CD4-positive, alpha-beta T cell treated with Interleukin-15 for 4 hours (primary cell): ENCODE measurements at regions not wholly inside any gene's neighbourhood (a gene's known extent, or its start where the extent isn't known, plus 50 kb on each side); places are given as distances from the start of the nearest gene placed in this dataset.
"Not testable (repeated sequence)": the region's sequence is repeated elsewhere in the genome, so short reads cannot be mapped to it uniquely, and the experiment has no call there.

Source experiments
- DNase-seq: peaks from one replicate; pipeline ENCODE4 v3.0.0-alpha.2; 2020; ENCODE audit warnings: low spot score

DNA sequence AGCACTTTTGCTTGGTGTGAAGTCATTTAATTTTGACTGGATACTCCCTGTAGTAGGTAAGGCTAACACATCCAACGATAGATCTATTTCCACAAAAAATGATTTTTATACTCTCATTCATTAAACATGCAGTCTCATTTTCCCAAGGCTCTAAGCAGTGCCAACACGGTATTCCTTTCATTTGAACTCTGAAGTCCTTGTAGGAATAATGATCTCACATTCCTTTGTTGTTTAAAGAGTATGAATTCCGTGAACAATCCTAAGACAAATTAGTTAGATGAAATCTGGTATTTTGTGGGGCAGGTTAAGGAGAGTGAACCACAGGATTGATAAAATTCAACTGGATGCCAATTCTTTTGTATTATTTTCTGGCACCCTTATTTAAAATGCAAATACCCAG lies 66.6 kb downstream of the LACC1 start:
- no peak for DNase-seq

DNA sequence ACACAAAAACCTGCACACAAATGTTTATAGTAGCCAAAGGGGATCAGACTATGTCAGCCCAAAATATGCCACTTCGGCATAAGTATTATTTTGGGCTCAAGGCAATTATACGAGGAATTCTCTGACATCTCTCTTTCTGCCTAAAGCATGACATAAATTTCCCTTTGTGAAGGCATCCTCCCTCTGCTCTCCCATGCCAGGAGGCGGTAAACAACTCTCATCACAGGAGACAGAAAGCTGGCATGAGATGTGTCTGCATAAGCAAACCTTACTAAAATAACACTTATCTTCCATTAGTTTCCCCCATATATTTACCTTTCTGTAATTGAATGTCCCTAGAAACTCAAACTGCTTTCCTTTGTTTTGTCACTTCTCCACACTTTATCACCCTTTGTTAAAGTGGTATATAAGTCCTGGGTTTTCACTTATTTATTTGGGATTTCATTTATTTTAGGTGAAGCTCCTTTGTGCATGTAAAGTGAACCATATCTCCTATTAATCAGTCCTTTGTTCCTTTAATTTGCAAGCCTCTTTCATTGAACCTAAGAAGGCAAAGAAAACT lies 68.3 kb downstream of the LACC1 start:
- no peak for DNase-seq

DNA sequence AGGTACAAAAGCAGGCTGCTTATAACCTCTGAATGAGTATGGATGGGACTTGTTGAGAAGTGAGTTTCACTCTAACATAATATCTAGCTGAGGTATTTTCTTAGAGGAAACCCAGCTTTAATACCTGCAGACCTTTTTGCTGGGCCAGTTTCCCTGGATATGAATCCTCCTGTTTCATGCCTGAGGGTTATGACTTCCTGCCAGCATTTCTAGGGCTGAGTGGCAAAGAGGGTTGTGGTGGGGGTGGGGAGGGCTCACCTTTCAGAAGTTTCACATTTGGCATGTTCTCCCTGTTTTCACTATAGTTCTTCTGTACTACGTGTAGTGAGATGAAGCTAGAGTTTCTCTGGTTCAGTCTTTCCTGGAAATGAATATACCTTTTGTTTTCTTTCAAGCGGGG lies 73.7 kb downstream of the LACC1 start:
- DNase-seq: no peak

DNA sequence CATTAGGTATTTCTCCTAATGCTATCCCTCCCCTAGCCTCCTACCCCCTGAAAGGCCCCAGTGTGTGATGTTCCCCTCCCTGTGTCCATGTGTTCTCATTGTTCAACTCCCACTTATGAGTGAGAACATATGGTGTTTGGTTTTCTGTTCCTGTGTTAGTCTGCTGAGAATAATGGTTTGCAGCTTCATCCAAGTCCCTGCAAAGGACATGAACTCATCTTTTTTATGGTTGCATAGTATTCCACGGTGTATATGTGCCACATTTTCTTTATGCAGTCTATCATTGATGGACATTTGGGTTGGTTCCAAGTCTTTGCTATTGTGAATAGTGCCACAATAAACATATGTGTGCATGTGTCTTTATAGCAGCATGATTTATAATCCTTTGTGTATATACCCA lies 77.3 kb downstream of the LACC1 start:
- not testable (repeated sequence) for DNase-seq

DNA sequence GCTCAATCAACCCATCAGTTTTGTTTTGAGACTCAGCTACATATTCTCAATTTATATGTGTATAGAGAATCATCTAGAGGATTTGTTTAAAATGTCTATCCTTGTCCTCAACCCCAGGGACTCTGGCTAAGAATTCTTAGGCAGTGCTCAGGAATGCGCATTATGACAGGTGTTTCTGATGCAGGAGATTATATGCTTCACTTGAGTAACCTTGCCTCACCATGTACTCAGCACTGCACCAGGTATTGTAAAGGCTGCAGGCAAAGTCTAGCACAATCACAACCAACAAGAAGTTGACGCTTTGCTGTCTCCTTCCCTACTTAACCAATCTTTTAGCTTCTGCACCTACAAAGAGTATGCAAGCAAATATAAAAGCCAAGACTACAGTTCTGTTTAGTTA lies 79.6 kb downstream of the LACC1 start:
- no peak for DNase-seq

DNA sequence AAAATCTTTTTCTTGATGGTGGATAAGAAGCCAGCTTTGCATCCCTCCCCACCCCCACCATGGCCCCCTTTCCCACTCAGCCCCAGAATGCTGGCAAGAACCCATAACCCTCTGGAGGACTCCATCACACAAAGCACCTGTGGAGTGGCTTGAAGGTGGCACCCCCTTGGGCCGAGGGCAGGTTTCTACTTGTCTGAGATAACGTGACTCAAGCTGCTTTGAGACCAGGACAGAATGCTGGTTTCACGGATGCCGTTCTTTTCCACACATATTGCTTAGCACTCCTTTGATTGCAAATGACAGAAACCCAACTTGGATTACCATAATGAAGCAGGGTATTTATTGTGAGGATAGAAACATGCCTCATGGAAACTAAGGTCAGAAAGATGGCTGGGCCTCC lies 82.2 kb downstream of the LACC1 start:
- DNase-seq: no peak

DNA sequence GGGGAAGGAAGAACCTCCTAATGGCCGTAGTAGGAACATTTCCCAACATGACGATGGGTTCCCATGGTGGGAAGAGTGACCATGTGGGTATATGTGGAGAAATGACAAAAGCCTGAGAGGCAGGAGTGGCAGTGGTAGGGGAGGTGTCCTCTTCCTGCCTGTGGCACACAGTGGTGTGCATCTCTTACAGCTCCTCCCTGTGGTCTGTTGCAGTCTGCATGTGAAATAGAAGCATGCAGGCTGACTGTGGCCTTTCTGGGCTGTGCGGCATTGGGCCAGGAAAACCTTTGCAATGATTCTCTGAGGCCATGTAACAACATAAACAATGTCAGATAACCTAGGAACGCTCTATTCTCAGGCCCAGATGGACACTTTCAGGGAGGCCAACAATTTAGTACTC lies 84.0 kb downstream of the LACC1 start:
- DNase-seq: no peak

DNA sequence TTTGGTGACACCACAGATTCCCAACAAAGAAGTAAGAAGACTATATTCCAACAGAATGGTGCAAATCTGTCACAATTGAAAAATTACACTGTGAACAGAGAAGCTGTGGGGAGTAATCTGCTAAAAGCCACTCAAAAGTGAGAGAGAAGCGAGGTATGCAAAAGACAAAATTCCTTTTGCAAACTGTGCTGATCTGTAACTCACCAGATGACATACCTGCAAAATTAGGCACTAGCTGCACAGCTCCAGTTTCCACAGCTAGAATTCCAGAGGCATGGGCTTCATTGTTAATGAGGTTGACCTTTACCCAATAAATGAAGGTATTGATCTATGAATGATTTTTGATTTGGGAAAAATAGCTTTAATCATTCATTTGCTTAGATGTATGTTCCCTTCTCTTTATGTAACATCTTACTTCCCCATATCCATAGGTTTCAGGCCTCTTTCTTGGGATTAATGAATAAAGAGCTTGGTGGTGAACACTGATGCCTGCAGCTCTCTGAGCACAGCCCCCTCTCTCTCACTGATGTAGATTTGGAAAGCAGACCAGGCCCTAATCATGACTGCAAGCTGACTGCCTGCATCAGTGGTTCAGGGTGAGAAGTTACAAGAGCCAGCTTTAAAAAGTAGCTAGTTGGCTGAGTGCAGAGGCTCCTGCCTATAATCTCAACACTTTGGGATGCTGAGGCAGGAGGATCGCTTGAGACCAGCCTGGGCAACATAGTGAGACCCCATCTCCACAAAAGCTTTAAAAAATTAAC lies 85.2 kb downstream of the LACC1 start:
- DNase-seq: no peak

DNA sequence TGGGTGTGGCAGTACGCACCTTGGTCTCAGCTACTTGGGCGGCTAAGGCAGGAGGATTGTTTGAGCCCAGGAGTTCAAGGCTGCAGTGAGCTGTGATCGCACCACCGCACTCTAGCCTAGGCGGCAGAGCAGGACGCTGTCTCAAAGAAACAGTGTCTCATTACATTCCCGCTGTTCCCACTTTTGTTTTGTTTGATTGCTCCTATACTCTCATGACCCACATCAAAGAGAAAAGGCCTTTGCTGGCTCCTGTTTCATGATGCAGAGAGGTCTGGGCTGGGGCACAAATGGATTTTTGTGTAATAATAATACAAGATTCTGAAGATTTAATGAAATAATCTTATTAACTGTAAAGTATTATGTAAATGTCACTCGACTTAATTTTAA lies 85.7 kb downstream of the LACC1 start:
- DNase-seq: no peak

DNA sequence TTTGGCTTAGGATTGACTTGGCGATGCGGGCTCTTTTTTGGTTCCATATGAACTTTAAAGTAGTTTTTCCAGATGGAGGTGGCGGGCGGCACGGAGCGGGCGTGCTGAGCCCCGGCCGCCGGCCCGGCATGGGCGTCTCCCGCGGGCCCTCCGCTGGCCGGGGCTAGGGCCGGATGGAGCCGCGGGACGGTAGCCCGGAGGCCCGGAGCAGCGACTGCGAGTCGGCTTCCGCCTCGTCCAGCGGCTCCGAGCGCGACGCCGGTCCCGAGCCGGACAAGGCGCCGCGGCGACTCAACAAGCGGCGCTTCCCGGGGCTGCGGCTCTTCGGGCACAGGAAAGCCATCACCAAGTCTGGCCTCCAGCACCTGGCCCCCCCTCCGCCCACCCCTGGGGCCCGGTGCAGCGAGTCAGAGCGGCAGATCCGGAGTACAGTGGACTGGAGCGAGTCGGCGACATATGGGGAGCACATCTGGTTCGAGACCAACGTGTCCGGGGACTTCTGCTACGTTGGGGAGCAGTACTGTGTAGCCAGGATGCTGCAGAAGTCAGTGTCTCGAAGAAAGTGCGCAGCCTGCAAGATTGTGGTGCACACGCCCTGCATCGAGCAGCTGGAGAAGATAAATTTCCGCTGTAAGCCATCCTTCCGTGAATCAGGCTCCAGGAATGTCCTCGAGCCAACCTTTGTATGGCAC lies 88.7 kb downstream of the LACC1 start:
- not testable (repeated sequence) for DNase-seq

DNA sequence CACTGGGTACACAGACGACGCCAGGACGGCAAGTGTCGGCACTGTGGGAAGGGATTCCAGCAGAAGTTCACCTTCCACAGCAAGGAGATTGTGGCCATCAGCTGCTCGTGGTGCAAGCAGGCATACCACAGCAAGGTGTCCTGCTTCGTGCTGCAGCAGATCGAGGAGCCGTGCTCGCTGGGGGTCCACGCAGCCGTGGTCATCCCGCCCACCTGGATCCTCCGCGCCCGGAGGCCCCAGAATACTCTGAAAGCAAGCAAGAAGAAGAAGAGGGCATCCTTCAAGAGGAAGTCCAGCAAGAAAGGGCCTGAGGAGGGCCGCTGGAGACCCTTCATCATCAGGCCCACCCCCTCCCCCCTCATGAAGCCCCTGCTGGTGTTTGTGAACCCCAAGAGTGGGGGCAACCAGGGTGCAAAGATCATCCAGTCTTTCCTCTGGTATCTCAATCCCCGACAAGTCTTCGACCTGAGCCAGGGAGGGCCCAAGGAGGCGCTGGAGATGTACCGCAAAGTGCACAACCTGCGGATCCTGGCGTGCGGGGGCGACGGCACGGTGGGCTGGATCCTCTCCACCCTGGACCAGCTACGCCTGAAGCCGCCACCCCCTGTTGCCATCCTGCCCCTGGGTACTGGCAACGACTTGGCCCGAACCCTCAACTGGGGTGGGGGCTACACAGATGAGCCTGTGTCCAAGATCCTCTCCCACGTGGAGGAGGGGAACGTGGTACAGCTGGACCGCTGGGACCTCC lies 89.4 kb downstream of the LACC1 start:
- DNase-seq: not testable (repeated sequence)

DNA sequence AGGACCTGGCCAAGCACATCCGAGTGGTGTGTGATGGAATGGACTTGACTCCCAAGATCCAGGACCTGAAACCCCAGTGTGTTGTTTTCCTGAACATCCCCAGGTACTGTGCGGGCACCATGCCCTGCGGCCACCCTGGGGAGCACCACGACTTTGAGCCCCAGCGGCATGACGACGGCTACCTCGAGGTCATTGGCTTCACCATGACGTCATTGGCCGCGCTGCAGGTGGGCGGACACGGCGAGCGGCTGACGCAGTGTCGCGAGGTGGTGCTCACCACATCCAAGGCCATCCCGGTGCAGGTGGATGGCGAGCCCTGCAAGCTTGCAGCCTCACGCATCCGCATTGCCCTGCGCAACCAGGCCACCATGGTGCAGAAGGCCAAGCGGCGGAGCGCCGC lies 90.2 kb downstream of the LACC1 start:
- not testable (repeated sequence) for DNase-seq

DNA sequence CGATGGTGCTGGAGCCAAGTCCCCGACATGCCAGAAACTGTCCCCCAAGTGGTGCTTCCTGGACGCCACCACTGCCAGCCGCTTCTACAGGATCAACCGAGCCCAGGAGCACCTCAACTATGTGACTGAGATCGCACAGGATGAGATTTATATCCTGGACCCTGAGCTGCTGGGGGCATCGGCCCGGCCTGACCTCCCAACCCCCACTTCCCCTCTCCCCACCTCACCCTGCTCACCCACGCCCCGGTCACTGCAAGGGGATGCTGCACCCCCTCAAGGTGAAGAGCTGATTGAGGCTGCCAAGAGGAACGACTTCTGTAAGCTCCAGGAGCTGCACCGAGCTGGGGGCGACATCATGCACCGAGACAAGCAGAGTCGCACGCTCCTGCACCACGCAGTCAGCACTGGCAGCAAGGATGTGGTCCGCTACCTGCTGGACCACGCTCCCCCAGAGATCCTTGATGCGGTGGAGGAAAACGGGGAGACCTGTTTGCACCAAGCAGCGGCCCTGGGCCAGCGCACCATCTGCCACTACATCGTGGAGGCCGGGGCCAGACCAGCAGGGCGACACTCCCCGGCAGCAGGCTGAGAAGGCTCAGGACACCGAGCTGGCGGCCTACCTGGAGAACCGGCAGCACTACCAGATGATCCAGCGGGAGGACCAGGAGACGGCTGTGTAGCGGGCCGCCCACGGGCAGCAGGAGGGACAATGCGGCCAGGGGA lies 91.0 kb downstream of the LACC1 start:
- DNase-seq: not testable (repeated sequence)

DNA sequence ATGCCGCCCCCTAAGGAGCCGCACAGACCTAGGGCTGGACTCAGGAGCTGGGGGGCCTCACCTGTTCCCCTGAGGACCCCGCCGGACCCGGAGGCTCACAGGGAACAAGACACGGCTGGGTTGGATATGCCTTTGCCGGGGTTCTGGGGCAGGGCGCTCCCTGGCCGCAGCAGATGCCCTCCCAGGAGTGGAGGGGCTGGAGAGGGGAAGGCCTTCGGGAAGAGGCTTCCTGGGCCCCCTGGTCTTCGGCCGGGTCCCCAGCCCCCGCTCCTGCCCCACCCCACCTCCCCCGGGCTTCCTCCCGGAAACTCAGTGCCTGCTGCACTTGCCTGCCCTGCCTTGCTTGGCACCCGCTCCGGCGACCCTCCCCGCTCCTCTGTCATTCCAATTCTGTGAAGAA lies 91.6 kb downstream of the LACC1 start:
- not testable (repeated sequence) for DNase-seq

DNA sequence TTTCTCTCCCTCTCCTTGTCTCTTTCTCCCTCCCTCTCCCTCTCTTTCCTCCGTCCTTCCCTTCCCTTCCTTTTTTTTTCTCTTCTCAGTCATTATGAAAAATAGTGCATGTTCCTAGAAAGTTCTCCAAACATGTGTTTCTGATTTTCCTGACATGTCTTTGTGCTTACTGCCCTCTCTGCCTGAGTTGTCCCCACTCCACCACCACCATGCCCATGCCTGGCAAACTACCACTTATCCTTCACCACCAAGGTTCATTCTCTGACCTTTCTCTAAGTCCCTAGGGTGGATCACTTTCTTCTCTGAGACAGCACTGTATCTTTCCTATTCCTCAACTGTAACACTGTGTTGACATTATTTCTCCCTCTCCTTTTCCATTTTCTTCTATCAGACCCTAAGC lies 98.2 kb downstream of the LACC1 start:
- no peak for DNase-seq

DNA sequence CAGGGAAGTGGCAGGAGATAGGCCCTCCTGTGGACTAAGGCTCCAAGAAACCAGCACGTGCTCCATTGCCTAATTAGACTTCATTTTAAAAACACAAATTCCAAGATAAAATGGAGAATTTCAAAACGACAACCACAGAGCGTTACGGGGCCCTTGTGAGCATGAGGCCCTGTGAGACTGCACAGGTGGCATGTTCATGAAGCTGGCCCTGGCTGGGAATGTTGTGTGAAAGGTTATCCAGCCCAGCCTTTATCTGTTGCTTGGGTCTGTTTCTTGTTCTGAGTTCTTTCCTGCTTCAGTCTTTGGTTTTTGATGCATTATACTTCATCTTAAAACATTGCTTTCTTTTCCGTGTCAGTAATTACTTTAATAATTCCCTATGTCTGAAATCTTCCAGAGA lies 99.0 kb downstream of the LACC1 start:
- no peak for DNase-seq

DNA sequence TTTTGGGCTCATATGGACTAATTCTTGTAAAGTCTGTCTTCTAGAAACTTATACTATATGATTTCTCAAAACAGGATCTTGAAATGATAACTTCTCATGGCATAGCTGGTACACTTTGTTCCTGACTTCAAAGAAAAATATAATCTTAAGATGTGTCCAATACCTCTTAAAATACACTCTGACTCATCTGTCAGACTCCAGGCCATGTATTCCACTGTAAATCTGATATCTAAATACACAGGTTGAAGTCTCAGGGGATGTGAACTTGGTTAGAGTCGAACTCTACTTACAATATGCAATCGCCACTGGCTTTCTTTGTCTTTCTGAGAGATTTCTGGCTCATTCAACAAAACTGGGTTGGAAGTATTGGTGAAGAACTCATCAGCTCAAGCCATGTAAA lies 99.8 kb downstream of the LACC1 start:
- no peak for DNase-seq

DNA sequence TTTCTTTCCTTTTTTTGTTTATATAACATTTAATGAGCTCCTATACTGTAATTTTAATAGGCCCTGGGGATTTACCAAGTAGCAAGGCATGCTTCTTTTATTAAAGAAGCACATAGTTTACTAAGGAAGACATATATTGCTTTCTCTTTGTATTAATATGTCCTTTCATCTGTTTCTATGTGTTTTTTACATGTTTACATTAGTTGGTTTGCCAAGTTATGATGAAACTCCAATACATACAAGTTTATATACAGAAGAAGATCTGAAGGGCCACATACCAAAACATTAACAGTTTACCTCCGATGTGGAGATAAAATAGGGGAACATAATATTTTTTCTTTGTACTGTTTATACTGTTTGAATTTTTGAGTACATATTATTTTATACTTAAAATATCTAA lies 100.9 kb downstream of the LACC1 start:
- DNase-seq: no peak

DNA sequence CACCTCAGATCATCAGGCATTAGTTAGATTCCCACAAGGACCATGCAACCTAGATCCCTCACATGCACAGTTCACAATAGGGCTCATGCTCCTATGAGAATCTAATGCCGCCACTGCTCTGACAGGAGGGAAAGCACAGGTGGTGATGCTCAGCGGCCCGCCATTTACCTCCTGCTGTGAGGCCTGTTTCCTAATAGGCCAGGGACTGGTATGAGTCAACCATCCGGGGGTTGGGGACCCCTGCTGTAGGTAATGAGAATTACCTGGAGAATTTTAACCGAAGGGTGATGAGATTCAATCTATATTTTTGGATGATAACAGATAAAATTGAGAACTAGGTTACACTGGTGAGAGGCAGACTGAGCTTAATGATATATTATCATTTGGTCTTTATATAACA lies 101.4 kb downstream of the LACC1 start:
- DNase-seq: no peak

DNA sequence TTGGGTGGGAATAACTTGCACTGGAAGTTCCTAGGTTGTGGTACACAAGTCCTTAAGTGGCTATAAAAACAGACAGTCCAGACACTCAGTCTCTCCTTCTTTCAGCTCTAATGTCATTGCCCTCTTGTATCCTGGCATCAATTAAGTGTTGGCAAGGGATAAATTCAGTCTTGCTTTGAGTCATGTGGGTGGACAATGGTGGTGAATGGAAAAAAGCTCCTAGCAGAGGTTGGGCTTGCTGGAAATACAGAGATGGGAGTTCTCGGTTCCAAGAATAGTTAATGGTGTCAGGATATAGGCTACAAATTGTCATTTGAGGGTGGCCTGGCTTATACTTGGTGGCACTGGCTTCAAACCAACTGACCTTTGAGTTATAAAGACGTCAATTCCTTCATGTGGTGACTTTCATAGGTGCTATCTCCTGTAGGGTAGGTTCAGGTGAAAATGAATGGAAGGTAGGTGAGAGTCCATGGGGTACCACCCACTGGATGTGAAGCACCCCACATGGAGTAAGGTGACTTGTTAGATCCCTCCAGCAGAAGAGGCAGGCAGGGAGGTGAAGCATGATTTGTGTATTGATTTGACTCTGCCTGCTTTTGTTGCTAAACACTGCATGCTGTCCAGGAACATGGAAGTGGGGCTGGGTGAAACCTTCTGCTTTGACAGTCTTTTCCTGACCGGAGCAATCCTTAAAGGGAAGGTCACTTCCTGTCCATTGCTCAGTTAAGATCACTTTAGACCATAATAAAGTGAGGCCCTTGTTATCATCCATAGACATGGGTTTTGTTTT lies 102.0 kb downstream of the LACC1 start:
- DNase-seq: no peak

DNA sequence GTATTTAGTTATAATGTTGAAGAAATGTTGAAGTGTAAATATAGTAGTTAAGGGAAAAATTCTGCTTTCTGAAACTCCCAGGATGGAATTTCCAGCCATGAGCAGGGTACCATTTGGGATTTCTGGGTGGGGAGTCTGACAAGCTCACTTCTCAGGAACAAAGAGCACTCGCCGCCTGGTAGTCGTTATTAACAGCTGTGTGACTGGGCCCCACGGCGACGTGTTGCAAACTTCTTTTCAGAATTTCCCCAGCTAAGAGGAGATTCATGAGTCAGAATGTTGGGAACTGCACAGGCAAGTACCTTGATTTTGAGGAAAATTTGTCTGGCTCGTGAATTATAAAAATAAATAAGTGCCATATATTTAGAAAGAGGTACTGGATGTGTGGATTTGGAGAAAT lies 103.7 kb downstream of the LACC1 start:
- DNase-seq: no peak
